ENCODE measurements at regions not wholly inside any gene's neighbourhood (a gene's known extent, or its start where the extent isn't known, plus 50 kb on each side); places are given as distances from the start of the nearest gene placed in this dataset.

GRCh38 chr2:145815933-145816332 lies 1296.0 kb upstream of the ZEB2 start:
- Histone ChIP-seq H3T11ph (ENCODE audit: low read length) (no peak overlapping the region), H2BK12ac (ENCODE audit: insufficient read length, low read depth, low read length) (no peak overlapping the region), H2AK5ac (ENCODE audit: insufficient read length, low read length) (no peak overlapping the region), H3K9me3 (ENCODE audit: control insufficient read depth, low read depth, low read length) (no peaks in the 10 kb centered on the region), H3K79me2 (ENCODE audit: insufficient read depth, low read length) (no peaks in the 10 kb centered on the region), H4K91ac (ENCODE audit: insufficient read length, low read depth, low read length) (no peak overlapping the region), H4K8ac (replicated peaks; ENCODE audit: insufficient read length, low read depth, low read length) (no peak overlapping the region), H3K4ac (ENCODE audit: low read depth, low read length) (no peak overlapping the region), H2BK15ac (ENCODE audit: low read depth, low read length) (no peak overlapping the region), H3K23ac (ENCODE audit: insufficient read length, low read depth, low read length) (no peak overlapping the region), H2AFZ (ENCODE audit: low read length) (no peak overlapping the region), H3K4me1 (ENCODE audit: insufficient read depth, low read length) (no peaks in the 10 kb centered on the region; the same call in 1 of the 2 replicates), H3K18ac (ENCODE audit: insufficient read length, low read depth, low read length) (no peak overlapping the region), H3K4me2 (ENCODE audit: insufficient read depth, insufficient read length, low read length) (no peak overlapping the region), H3K9ac (ENCODE audit: extremely low read depth, insufficient read length, low read length) (no peak overlapping the region), H3K27ac (ENCODE audit: insufficient read length, low read depth, low read length) (no peak overlapping the region), H3K27me3 (ENCODE audit: insufficient read depth, low read length) (no peaks in the 10 kb centered on the region), H2BK5ac (ENCODE audit: insufficient read length, low read length) (no peak overlapping the region), H2BK20ac (ENCODE audit: low read depth, low read length, poor library complexity, severe bottlenecking) (no peak overlapping the region), H3K14ac (ENCODE audit: insufficient read depth, low read length) (no peak overlapping the region), H4K5ac (ENCODE audit: insufficient read length, low read depth, low read length) (no peak overlapping the region), H4K20me1 (ENCODE audit: control insufficient read depth, insufficient read depth, insufficient read length) (no peaks in the 10 kb centered on the region), H3K79me1 (ENCODE audit: insufficient read depth, low read depth, low read length, poor library complexity, severe bottlenecking) (no peaks in the 10 kb centered on the region), H3K23me2 (ENCODE audit: insufficient read length, low read depth, low read length, poor library complexity, severe bottlenecking) (no peaks in the 10 kb centered on the region), H2BK120ac (ENCODE audit: low read depth, low read length, poor library complexity, severe bottlenecking) (no peak overlapping the region), H3K56ac (ENCODE audit: insufficient read length, low read depth, low read length) (no peak overlapping the region)
- no peaks in the 10 kb centered on the region for H3K36me3 Mint-ChIP-seq (ENCODE audit: insufficient read depth in 1 of 3, low read depth in 3 of 3)
- H3K27ac Mint-ChIP-seq, result no peak overlapping the region
- H3K27me3 Mint-ChIP-seq (ENCODE audit: low read depth), result no peaks in the 10 kb centered on the region
- H3K4me3 Mint-ChIP-seq, result no peak overlapping the region
- no CpG with 5 or more reads among the region's 1 CpG for WGBS (ENCODE audit: extremely low coverage, insufficient read length, low lambda C conversion rate)
- H3K9me3 Mint-ChIP-seq, result no peaks in the 10 kb centered on the region
- peaks cover 4 to 6% of the 10 kb centered on the region in 2 experiments; a peak in 3 of 4 replicates for H3K4me1 Mint-ChIP-seq
- no peak for TF ChIP-seq CTCF (conservative IDR thresholded peaks at IDR 0.05)
- no peak for DNase-seq
